Adrenal gland (tissue), 9 donors: ENCODE measurements at regions not wholly inside any gene's neighbourhood (a gene's known extent, or its start where the extent isn't known, plus 50 kb on each side); places are given as distances from the start of the nearest gene placed in this dataset.

Experiments used
- DNase-seq, 7 donors: peaks; one replicate each; pipeline ENCODE4 v3.0.0-alpha.2; 2019 to 2020
- H3K27ac ChIP-seq, 5 donors: fragments of 200-600 bp; sonication (generic) in 4 of 5; 1 replicate in 3 of 5; 2 replicates in 2 of 5; pipeline versions ENCODE4 v1.5.1 to v1.8.0; 2016 to 2020; ENCODE audit warnings: mild to moderate bottlenecking in 1 of 5
- H3K27me3 ChIP-seq: fragments of 200-600 bp; 2 replicates; pipeline ENCODE4 v1.8.0; 2021
- H3K36me3 ChIP-seq, 2 donors: fragments of 200-600 bp; replicated peaks in 1 of 2; 1 replicate in 1 of 2; 2 replicates in 1 of 2; pipeline versions ENCODE4 v1.5.1 to v1.8.0; 2018 to 2022
- H3K4me1 ChIP-seq, 2 donors: fragments of 200-600 bp; replicated peaks in 1 of 2; 1 replicate in 1 of 2; 2 replicates in 1 of 2; pipeline versions ENCODE4 v1.5.1 to v1.8.0; 2018 to 2021
- H3K4me3 ChIP-seq, 4 donors: fragments of 200-600 bp; sonication (generic) in 3 of 4; one replicate each; pipeline ENCODE4 v1.5.1; 2016 to 2018
- H3K9me3 ChIP-seq, 3 donors: fragments of 200-600 bp; sonication (generic) in 1 of 3; replicated peaks in 1 of 3; 1 replicate in 2 of 3; 2 replicates in 1 of 3; pipeline versions ENCODE4 v1.5.1 to v1.8.0; 2016 to 2021
- CTCF ChIP-seq, 6 experiments: fragments of 450-650 bp in 4 of 6; fragments of 200-600 bp in 2 of 6; sonication (generic) in 1 of 6; IDR thresholded peaks; 1 replicate in 5 of 6; 2 replicates in 1 of 6; pipeline versions ENCODE4 v1.5.1 to v1.8.0; 2016 to 2021; ENCODE audit warnings: antibody characterized with exemption in 6 of 6, mild to moderate bottlenecking in 2 of 6, moderate library complexity in 1 of 6
- POLR2A ChIP-seq, 2 donors: fragments of 450-650 bp; IDR thresholded peaks; one replicate each; pipeline ENCODE4 v1.6.1; 2017; ENCODE audit warnings: antibody characterized with exemption in 2 of 2, mild to moderate bottlenecking in 2 of 2, moderate library complexity in 1 of 2
- WGBS, 4 donors: extraction: QIAGEN DNeasy Blood & Tissue Kit in 2 of 4; methylation state at CpG; one replicate each; pipeline versions ENCODE4 v1.1.5 to v1.1.7; 2013 to 2017; 5-methylcytosine and 5-hydroxymethylcytosine counted together
- intact Hi-C, 2 donors: fragments of 100-400 bp; cut with DNase I; formaldehyde crosslinking; loops; one replicate each; pipeline versions ENCODE4 v1.14.1 to v1.15.0; 2022 to 2023
- donor health status: healthy with polysubstance abuse.
- donor health status: Bipolar disorder and iron deficiency.
- donor health status: DM: yes; HTN: yes; CAD: no.
- donor health status: DM: no; HTN: no; CAD: no.
- donor health status: DM: no; HTN: no; CAD: no.

- WGBS, 4 donors = 85 to 92% (median 90%) methylated on average over 6 to 10 of the region's 10 CpGs
- TF ChIP-seq POLR2A (IDR thresholded peaks at IDR 0.05) (no peak), CTCF (IDR thresholded peaks at IDR 0.05) (no peak)
Measured at GRCh38 chr20:48196486-48196885, 411.2 kb upstream of the SULF2 start.

GRCh38 chr20:48196001-48196400 lies 410.7 kb upstream of the SULF2 start:
- intact Hi-C loops = no loop called here
- H3K27me3 ChIP-seq = no peaks in the 10 kb centered on the region
- H3K36me3 ChIP-seq = no peaks in the 10 kb centered on the region
- TF ChIP-seq CTCF (IDR thresholded peaks at IDR 0.05) (no peak), POLR2A (IDR thresholded peaks at IDR 0.05) (no peak)
- H3K9me3 ChIP-seq = no peaks in the 10 kb centered on the region
- no peak overlapping the region for H3K27ac ChIP-seq
- WGBS, 4 donors = 77 to 90% (median 80%) methylated on average over 5 of the region's 5 CpGs
- no peaks in the 10 kb centered on the region for H3K4me1 ChIP-seq
- H3K4me3 ChIP-seq = no peak overlapping the region
- DNase-seq = no peak

More at GRCh38 chr20:48196486-48196885, 411.2 kb upstream of the SULF2 start:
- H3K27me3 ChIP-seq = no peaks in the 10 kb centered on the region
- H3K27ac ChIP-seq = no peak overlapping the region
- intact Hi-C loops = no loop called here
- no peaks in the 10 kb centered on the region for H3K4me1 ChIP-seq
- no peaks in the 10 kb centered on the region for H3K36me3 ChIP-seq
- H3K4me3 ChIP-seq = no peak overlapping the region
- H3K9me3 ChIP-seq = no peaks in the 10 kb centered on the region
- no peak for DNase-seq

GRCh38 chr20:48195121-48195870 lies 410.0 kb upstream of the SULF2 start:
- intact Hi-C loops = no loop called here
- Histone ChIP-seq H3K27me3 (no peaks in the 10 kb centered on the region), H3K36me3 (no peaks in the 10 kb centered on the region), H3K4me1 (no peaks in the 10 kb centered on the region), H3K9me3 (no peaks in the 10 kb centered on the region), H3K27ac (no peak overlapping the region), H3K4me3 (no peak overlapping the region)
- DNase-seq = no peak
- TF ChIP-seq CTCF (IDR thresholded peaks at IDR 0.05) (no peak), POLR2A (IDR thresholded peaks at IDR 0.05) (no peak)
- WGBS, 4 donors = 88 to 95% (median 92%) methylated on average over 9 of the region's 9 CpGs

GRCh38 chr20:48194583-48194982 lies 409.3 kb upstream of the SULF2 start:
- Histone ChIP-seq H3K4me1 (no peaks in the 10 kb centered on the region), H3K9me3 (no peaks in the 10 kb centered on the region), H3K4me3 (no peak overlapping the region), H3K27ac (no peak overlapping the region), H3K36me3 (no peaks in the 10 kb centered on the region), H3K27me3 (no peaks in the 10 kb centered on the region)
- TF ChIP-seq CTCF (IDR thresholded peaks at IDR 0.05) = no peak
- intact Hi-C loops = no loop called here
- WGBS, 4 donors = 90 to 95% (median 93%) methylated on average over 13 to 17 of the region's 17 CpGs
- DNase-seq = no peak
